ENCODE measurements at regions not wholly inside any gene's neighbourhood (a gene's known extent, or its start where the extent isn't known, plus 50 kb on each side); places are given as distances from the start of the nearest gene placed in this dataset.

- Histone ChIP-seq H3K4me3 (ENCODE audit: low read depth, low read length) (no peak overlapping the region), H3K36me3 (replicated peaks) (no peaks in the 10 kb centered on the region), H3K27ac (no peak overlapping the region), H3K27me3 (replicated peaks) (no peaks in the 10 kb centered on the region)
- in situ Hi-C loops (cut with HindIII; ENCODE audit: low pct_ligation_motif_present, low sequenced_read_pairs) = no loop called here
- DNase-seq = no peak
- TF ChIP-seq CTCF (IDR thresholded peaks at IDR 0.05; ENCODE audit: low read depth, low read length, missing control alignments) = no peak
These were observed 59.8 kb upstream of the LRRC55 start for GRCh38 chr11:57121996-57122395.

- in situ Hi-C loops (cut with HindIII; ENCODE audit: low pct_ligation_motif_present, low sequenced_read_pairs) = no loop called here
- H3K27me3 ChIP-seq (replicated peaks) = no peaks in the 10 kb centered on the region
- TF ChIP-seq CTCF (IDR thresholded peaks at IDR 0.05; ENCODE audit: low read depth, low read length, missing control alignments) = no peak
- no peaks in the 10 kb centered on the region for H3K36me3 ChIP-seq (replicated peaks)
- DNase-seq = no peak
- no peak overlapping the region for H3K4me3 ChIP-seq (ENCODE audit: low read depth, low read length)
- no peak overlapping the region for H3K27ac ChIP-seq
These were observed 58.2 kb upstream of the LRRC55 start for GRCh38 chr11:57123590-57123989.

- no peaks in the 10 kb centered on the region for H3K36me3 ChIP-seq (replicated peaks)
- no peaks in the 10 kb centered on the region for H3K27me3 ChIP-seq (replicated peaks)
- no peak for DNase-seq
- no peak overlapping the region for H3K4me3 ChIP-seq (ENCODE audit: low read depth, low read length)
- no peak overlapping the region for H3K27ac ChIP-seq
- TF ChIP-seq CTCF (IDR thresholded peaks at IDR 0.05; ENCODE audit: low read depth, low read length, missing control alignments) = no peak
- in situ Hi-C loops (cut with HindIII; ENCODE audit: low pct_ligation_motif_present, low sequenced_read_pairs) = no loop called here
These were observed 57.2 kb upstream of the LRRC55 start for GRCh38 chr11:57124505-57124904.

GRCh38 chr11:57124917-57125316 is 56.8 kb upstream of the LRRC55 start:
- Histone ChIP-seq H3K27ac (no peak overlapping the region), H3K36me3 (replicated peaks) (no peaks in the 10 kb centered on the region), H3K27me3 (replicated peaks) (no peaks in the 10 kb centered on the region), H3K4me3 (ENCODE audit: low read depth, low read length) (no peak overlapping the region)
- TF ChIP-seq CTCF (IDR thresholded peaks at IDR 0.05; ENCODE audit: low read depth, low read length, missing control alignments) = no peak
- in situ Hi-C loops (cut with HindIII; ENCODE audit: low pct_ligation_motif_present, low sequenced_read_pairs) = no loop called here
- no peak for DNase-seq

GRCh38 chr11:57126766-57127400 is 54.9 kb upstream of the LRRC55 start:
- no peak for DNase-seq
- no peak overlapping the region for H3K4me3 ChIP-seq (ENCODE audit: low read depth, low read length)
- H3K27ac ChIP-seq = no peak overlapping the region
- H3K27me3 ChIP-seq (replicated peaks) = no peaks in the 10 kb centered on the region
- in situ Hi-C loops (cut with HindIII; ENCODE audit: low pct_ligation_motif_present, low sequenced_read_pairs) = no loop called here
- H3K36me3 ChIP-seq (replicated peaks) = no peaks in the 10 kb centered on the region
- TF ChIP-seq CTCF (IDR thresholded peaks at IDR 0.05; ENCODE audit: low read depth, low read length, missing control alignments) = no peak
